Ectodermal cell (in vitro differentiated cells): ENCODE measurements at regions not wholly inside any gene's neighbourhood (a gene's known extent, or its start where the extent isn't known, plus 50 kb on each side); places are given as distances from the start of the nearest gene placed in this dataset.
"Not testable (repeated sequence)": the region's sequence is repeated elsewhere in the genome, so short reads cannot be mapped to it uniquely, and the experiment has no call there.

Source experiments
- H3K27ac ChIP-seq: 2 replicates; pipeline ENCODE4 v1.7.0; 2013; ENCODE audit warnings: mild to moderate bottlenecking, low read depth, low read length; ENCODE audit not compliant: insufficient read depth, poor library complexity, severe bottlenecking
- H3K27me3 ChIP-seq: 2 replicates; pipeline ENCODE4 v1.7.0; 2013; ENCODE audit warnings: mild to moderate bottlenecking, low read length; ENCODE audit not compliant: insufficient read depth, control insufficient read depth, poor library complexity, severe bottlenecking
- H3K36me3 ChIP-seq: one replicate; pipeline ENCODE4 v1.7.0; 2013; ENCODE audit warnings: low read length; ENCODE audit not compliant: control insufficient read depth, insufficient read depth
- H3K4me1 ChIP-seq: one replicate; pipeline ENCODE4 v1.7.0; 2013; ENCODE audit warnings: low read length; ENCODE audit not compliant: control insufficient read depth, insufficient read depth
- H3K4me3 ChIP-seq: 2 replicates; pipeline ENCODE4 v1.7.0; 2013; ENCODE audit warnings: low read depth, low read length, control low read depth; ENCODE audit not compliant: insufficient read depth
- H3K9me3 ChIP-seq: 2 replicates; pipeline ENCODE4 v1.7.0; 2013; ENCODE audit warnings: mild to moderate bottlenecking, low read length, moderate library complexity; ENCODE audit not compliant: control insufficient read depth
- whole genome bisulfite sequencing, 2 experiments: methylation state at CpG; one replicate each; pipeline ENCODE4 v1.1.7; 2013; ENCODE audit warnings: missing lambda C conversion rate in 2 of 2; 5-methylcytosine and 5-hydroxymethylcytosine counted together

DNA sequence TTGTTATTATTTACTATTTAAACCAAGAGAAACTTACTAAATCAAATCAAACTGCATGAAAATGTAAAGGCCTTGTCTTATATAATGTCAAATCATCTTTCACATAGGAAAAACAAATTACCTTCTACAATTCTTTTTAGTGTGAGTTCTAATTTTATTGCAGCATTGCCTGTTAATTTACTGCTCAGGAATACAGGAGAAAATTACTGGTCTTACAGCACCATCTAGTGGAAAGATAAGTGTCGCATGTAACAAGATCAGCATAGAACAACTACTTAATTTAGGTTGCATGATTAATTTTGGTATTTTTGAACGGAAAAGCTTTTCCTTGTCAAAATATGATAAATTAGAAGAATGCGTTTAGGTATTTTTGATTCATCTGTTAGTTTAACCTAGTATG, 502.7 kb downstream of the UQCRFS1 start:
- Histone ChIP-seq H3K4me1 (no peaks in the 10 kb centered on the region), H3K27me3 (no peaks in the 10 kb centered on the region), H3K27ac (no peak overlapping the region), H3K36me3 (no peaks in the 10 kb centered on the region), H3K4me3 (no peak overlapping the region), H3K9me3 (no peaks in the 10 kb centered on the region)
- 4 to 27% methylated on average over 2 of the region's 3 CpGs for WGBS, 2 experiments

- Histone ChIP-seq H3K27me3 (no peaks in the 10 kb centered on the region), H3K27ac (no peak overlapping the region)
- WGBS, 2 experiments, result 92 to 96% methylated on average over 2 of the region's 2 CpGs
Observed at GRCh38 chr19:28706693-28707092, 506.3 kb downstream of the UQCRFS1 start.

GRCh38 chr19:28705008-28705407, 507.9 kb downstream of the UQCRFS1 start:
- Histone ChIP-seq H3K27me3 (no peaks in the 10 kb centered on the region), H3K27ac (no peak overlapping the region), H3K9me3 (no peaks in the 10 kb centered on the region), H3K36me3 (no peaks in the 10 kb centered on the region), H3K4me1 (no peaks in the 10 kb centered on the region), H3K4me3 (no peak overlapping the region)
- 92 to 93% methylated on average over 3 of the region's 3 CpGs for WGBS, 2 experiments

More at GRCh38 chr19:28706693-28707092, 506.3 kb downstream of the UQCRFS1 start:
- Histone ChIP-seq H3K4me1 (no peaks in the 10 kb centered on the region), H3K36me3 (no peaks in the 10 kb centered on the region), H3K9me3 (no peaks in the 10 kb centered on the region), H3K4me3 (no peak overlapping the region)

DNA sequence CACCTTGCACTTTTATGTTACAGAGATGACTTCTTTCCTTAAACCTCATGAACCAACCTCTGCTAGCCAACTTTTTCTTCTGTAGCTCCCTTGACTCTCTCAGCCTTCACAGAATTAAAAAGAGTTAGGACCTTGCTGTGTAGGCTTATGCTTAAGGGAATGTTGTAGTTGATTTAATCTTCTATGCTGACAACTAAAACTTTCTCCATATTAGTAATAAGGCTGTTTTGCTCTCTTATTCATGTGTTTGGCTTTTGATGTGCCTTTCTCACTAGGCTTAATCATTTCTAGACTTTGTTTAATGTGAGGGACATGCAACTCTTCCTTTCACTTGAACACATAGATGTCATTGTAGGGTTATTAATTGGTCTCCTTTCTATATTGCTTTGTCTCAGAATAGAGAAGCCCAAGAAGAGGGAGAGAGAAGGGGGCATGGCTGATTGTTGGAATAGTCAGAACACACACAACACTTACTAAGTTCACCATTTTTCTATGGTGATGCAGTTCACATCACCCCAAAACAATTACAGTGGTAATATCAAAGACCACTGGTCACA, 509.5 kb downstream of the UQCRFS1 start:
- Histone ChIP-seq H3K4me3 (no peak overlapping the region), H3K27me3 (no peaks in the 10 kb centered on the region), H3K9me3 (no peaks in the 10 kb centered on the region), H3K36me3 (no peaks in the 10 kb centered on the region), H3K27ac (no peak overlapping the region), H3K4me1 (no peaks in the 10 kb centered on the region)

GRCh38 chr19:28701491-28701890, 511.5 kb downstream of the UQCRFS1 start:
- H3K27ac ChIP-seq, result no peak overlapping the region
- no peaks in the 10 kb centered on the region for H3K36me3 ChIP-seq
- H3K9me3 ChIP-seq, result no peaks in the 10 kb centered on the region
- no peaks in the 10 kb centered on the region for H3K27me3 ChIP-seq
- no peak overlapping the region for H3K4me3 ChIP-seq
- 96 to 100% methylated on average over 1 of the region's 1 CpG for WGBS, 2 experiments
- H3K4me1 ChIP-seq, result no peaks in the 10 kb centered on the region

DNA sequence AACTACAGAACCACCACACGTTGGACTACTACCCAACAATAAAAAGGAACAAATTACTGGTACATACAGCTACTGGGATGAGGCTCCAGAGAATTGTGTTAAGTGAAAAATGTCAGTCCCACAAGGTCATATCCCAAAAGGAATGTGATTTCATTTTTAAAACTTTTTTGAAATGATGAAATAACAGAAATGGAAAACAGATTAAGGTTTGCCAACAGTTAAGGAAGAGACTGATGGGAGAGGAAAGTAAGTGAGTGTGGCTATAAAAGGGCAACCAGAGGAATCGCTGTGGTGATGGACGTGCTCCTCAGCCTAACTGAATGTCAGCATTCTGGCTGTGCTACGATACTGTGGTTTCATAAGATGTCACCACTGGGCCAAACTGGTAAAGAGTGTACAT, 512.8 kb downstream of the UQCRFS1 start:
- 86% methylated on average over 4 of the region's 4 CpGs for WGBS, 2 experiments
- Histone ChIP-seq H3K27me3 (no peaks in the 10 kb centered on the region), H3K4me3 (no peak overlapping the region), H3K27ac (no peak overlapping the region), H3K36me3 (no peaks in the 10 kb centered on the region), H3K9me3 (no peaks in the 10 kb centered on the region), H3K4me1 (no peaks in the 10 kb centered on the region)

- Histone ChIP-seq H3K27me3 (no peaks in the 10 kb centered on the region), H3K4me3 (no peak overlapping the region), H3K4me1 (no peaks in the 10 kb centered on the region), H3K36me3 (no peaks in the 10 kb centered on the region), H3K9me3 (no peaks in the 10 kb centered on the region), H3K27ac (no peak overlapping the region)
- WGBS, 2 experiments, result no CpG with 5 or more reads among the region's 1 CpG
Observed at GRCh38 chr19:28697308-28697707, 515.6 kb downstream of the UQCRFS1 start.

DNA sequence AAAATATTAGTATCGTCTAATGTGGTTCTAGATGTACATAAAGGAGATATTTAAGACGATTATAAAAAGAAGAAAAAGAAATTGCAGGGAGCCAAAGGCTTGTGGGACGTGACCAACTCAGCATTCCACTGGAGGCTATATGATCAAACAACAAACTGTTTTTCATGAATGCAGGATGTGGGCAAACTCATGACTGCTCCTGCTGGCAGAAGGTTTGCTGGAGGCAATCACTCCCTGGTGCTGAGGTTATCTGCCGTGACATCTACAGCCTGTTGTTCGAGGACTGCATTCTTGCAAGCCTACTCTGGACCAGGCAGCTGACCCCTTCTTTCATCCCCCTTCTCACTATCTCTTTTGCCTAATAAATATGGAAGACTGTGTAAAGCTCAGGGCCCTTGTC, 518.1 kb downstream of the UQCRFS1 start:
- Histone ChIP-seq H3K36me3 (no peaks in the 10 kb centered on the region), H3K4me3 (no peak overlapping the region), H3K9me3 (no peaks in the 10 kb centered on the region), H3K27ac (no peak overlapping the region), H3K27me3 (no peaks in the 10 kb centered on the region), H3K4me1 (no peaks in the 10 kb centered on the region)
- WGBS, 2 experiments, result 84 to 91% methylated on average over 5 of the region's 5 CpGs

DNA sequence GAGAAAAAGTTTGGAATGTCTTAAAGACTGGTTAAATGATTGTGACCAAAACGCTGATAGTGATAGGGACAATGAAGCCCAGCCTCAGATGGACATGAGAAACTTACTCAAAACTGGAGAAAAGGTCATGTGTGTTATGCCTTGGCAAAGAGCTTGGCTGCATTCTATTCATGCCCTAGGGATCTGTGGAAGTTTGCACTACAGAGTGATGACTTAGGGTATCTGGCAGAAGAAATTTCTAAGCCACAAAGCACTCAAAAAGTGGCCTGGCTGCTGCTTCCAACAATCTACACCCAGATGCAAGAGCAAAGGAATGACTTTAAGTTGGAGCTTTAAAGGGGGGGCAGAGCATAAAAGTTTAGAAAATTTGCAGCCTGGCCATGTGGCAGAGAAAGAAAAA, 521.3 kb downstream of the UQCRFS1 start:
- Histone ChIP-seq H3K27ac (no peak overlapping the region), H3K36me3 (no peaks in the 10 kb centered on the region), H3K4me3 (no peak overlapping the region), H3K4me1 (no peaks in the 10 kb centered on the region), H3K9me3 (no peaks in the 10 kb centered on the region), H3K27me3 (no peaks in the 10 kb centered on the region)
- 93 to 98% methylated on average over 1 of the region's 1 CpG for WGBS, 2 experiments

- 92 to 95% methylated on average over 6 of the region's 7 CpGs for whole genome bisulfite sequencing, 2 experiments
- not testable (repeated sequence) for H3K27me3 ChIP-seq, H3K9me3 ChIP-seq, H3K27ac ChIP-seq, H3K4me1 ChIP-seq, H3K4me3 ChIP-seq, H3K36me3 ChIP-seq
Observed at GRCh38 chr19:28689464-28689863, 523.5 kb downstream of the UQCRFS1 start.

DNA sequence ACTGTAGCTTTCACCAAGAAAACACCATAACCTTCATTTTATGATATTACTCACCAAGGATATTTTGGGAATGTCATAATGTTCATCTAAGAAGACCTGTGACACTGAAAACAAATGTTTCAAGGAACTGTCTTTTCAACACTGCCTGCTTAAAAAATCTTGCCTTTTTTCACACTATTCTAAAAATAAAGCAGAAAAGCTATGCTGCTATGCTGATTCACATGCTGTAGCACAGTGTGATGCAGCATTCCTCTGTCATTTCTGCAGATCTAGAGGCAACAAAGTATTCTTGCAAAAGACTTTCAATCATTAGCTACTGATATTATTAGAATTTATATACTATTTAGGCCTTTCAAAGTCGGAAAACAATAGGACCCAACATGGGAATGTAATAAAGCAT, 525.7 kb downstream of the UQCRFS1 start:
- Histone ChIP-seq H3K4me3 (no peak overlapping the region), H3K9me3 (no peaks in the 10 kb centered on the region), H3K4me1 (no peaks in the 10 kb centered on the region), H3K27ac (no peak overlapping the region), H3K36me3 (no peaks in the 10 kb centered on the region), H3K27me3 (no peaks in the 10 kb centered on the region)
- 83 to 92% methylated on average over 1 of the region's 1 CpG for WGBS, 2 experiments
